Activated CD4-positive, alpha-beta T cell treated with anti-CD3 and anti-CD28 coated beads, Interleukin-2, amount 10 ng/mL, durations not matched to agents 24 days and 14 days (primary cell): ENCODE measurements at regions not wholly inside any gene's neighbourhood (a gene's known extent, or its start where the extent isn't known, plus 50 kb on each side); places are given as distances from the start of the nearest gene placed in this dataset.
"Not testable (repeated sequence)": the region's sequence is repeated elsewhere in the genome, so short reads cannot be mapped to it uniquely, and the experiment has no call there.

ENCODE experiments used
- DNase-seq: peaks from one replicate; pipeline ENCODE4 v3.0.0; 2022
- H3K27ac Mint-ChIP-seq: one replicate; pipeline ENCODE4 v1.8.0; 2022; ENCODE audit warnings: mild to moderate bottlenecking, mixed read lengths
- H3K27me3 Mint-ChIP-seq: one replicate; pipeline ENCODE4 v1.8.0; 2022; ENCODE audit warnings: mixed read lengths
- H3K36me3 Mint-ChIP-seq: one replicate; pipeline ENCODE4 v1.8.0; 2022; ENCODE audit warnings: low read depth, mild to moderate bottlenecking, mixed read lengths
- H3K4me1 Mint-ChIP-seq: one replicate; pipeline ENCODE4 v1.8.0; 2021; ENCODE audit warnings: mixed read lengths
- H3K4me3 Mint-ChIP-seq: one replicate; pipeline ENCODE4 v1.8.0; 2022; ENCODE audit warnings: mild to moderate bottlenecking, moderate library complexity, mixed read lengths
- H3K9me3 Mint-ChIP-seq: one replicate; pipeline ENCODE4 v1.8.0; 2021; ENCODE audit warnings: mixed read lengths
- intact Hi-C: fragments of 100-400 bp; cut with micrococcal nuclease; formaldehyde crosslinking; loops from one replicate; pipeline ENCODE4 v1.15.1; 2023

DNA sequence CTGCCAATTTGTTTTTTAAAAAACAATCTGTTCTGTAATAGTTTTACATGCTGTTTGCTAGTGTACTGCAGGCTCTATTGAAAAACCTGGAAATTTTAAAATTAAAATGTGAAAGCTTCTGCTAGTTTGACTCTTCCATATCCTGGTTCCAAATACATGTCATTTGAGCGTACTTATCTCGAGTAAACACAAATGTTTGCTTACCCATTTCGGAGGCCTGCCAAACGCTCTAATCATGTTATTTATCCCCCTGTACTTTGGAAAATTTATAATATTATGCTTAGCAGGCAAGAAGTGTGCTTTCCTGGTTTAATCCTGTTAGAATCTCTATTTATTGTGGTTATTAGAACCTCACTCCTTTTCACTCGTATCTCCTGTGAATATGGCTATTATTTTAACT is 476.8 kb upstream of the CYLC2 start:
- Mint-ChIP-seq H3K4me1 (no peaks in the 10 kb centered on the region), H3K27ac (no peak overlapping the region), H3K27me3 (no peaks in the 10 kb centered on the region), H3K9me3 (no peaks in the 10 kb centered on the region), H3K36me3 (no peaks in the 10 kb centered on the region), H3K4me3 (no peak overlapping the region)
- no peak for DNase-seq
- intact Hi-C loops, result no loop called here

DNA sequence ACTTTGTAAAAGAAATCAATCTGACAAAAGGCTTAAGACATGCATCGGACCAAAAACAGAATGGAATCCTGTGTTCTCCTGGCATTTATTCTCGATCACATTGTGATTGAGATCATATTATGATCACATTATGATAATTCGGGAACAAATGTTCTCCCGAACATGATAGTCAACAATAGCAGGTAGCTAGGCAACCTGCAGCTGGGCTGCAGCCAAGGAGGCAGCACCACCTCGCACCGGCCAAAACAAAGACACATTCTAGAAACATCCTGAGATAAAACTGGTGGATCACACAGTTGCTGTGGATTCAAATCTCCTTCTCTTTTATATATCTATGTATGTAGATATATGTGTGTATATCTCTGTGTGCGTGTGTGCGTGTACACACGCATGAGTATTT is 480.6 kb upstream of the CYLC2 start:
- Mint-ChIP-seq H3K9me3 (no peaks in the 10 kb centered on the region), H3K36me3 (no peaks in the 10 kb centered on the region), H3K4me3 (no peak overlapping the region), H3K27me3 (no peaks in the 10 kb centered on the region), H3K4me1 (no peaks in the 10 kb centered on the region), H3K27ac (no peak overlapping the region)
- intact Hi-C loops, result no loop called here
- DNase-seq, result no peak

DNA sequence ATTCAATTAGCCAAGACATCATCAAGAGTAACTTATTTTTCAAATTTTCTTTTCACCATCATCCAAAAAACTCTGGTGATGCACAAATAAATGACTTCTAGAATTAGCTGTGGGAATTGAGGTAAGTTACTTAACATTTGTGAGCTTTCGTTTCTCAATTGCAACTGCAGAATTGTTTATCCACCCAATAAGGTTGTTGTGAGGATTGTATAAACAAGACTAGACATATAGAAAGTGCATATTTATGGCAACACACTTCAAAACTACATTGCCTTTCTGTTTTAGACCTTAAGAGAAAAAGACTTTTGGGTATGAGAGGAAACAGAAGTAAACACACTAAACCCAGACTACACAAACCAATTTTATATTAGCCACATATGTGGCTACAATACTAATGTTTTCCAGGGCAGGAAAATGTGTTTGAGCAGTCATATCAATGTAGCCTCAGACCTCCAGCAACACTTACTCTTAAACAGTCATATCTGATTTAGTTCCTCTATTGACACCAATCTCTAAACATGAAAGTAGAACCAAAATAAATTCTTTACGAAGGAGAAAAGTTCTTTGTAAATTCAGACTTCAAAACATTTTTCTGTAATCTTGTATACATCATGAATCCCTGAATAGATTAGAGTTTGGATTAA is 488.0 kb upstream of the CYLC2 start:
- no peak overlapping the region for H3K4me3 Mint-ChIP-seq
- intact Hi-C loops, result no loop called here
- H3K36me3 Mint-ChIP-seq, result no peaks in the 10 kb centered on the region
- H3K9me3 Mint-ChIP-seq, result no peaks in the 10 kb centered on the region
- H3K4me1 Mint-ChIP-seq, result no peaks in the 10 kb centered on the region
- no peaks in the 10 kb centered on the region for H3K27me3 Mint-ChIP-seq
- no peak overlapping the region for H3K27ac Mint-ChIP-seq
- no peak for DNase-seq

DNA sequence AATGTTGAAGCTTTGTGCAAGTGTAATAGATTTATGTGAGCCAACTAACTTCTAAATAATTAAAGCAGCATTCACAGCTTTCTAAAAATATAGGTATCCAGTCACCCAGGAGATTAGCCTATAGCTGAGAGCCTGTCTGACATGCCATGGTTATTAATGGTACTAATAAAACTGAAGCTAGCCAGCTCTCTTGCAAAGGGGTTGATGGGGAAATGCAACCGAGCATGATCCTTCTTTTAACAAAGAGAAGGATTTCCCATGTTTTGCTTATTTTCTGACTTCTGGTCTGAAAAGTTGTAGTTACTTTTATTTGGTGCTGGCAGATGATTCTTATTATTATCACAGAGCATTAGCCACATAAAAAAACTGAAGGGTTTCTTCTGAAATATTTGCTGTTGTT is 488.7 kb upstream of the CYLC2 start:
- no peaks in the 10 kb centered on the region for H3K9me3 Mint-ChIP-seq
- H3K4me3 Mint-ChIP-seq, result no peak overlapping the region
- DNase-seq, result no peak
- intact Hi-C loops, result no loop called here
- H3K36me3 Mint-ChIP-seq, result no peaks in the 10 kb centered on the region
- no peak overlapping the region for H3K27ac Mint-ChIP-seq
- no peaks in the 10 kb centered on the region for H3K4me1 Mint-ChIP-seq
- no peaks in the 10 kb centered on the region for H3K27me3 Mint-ChIP-seq

DNA sequence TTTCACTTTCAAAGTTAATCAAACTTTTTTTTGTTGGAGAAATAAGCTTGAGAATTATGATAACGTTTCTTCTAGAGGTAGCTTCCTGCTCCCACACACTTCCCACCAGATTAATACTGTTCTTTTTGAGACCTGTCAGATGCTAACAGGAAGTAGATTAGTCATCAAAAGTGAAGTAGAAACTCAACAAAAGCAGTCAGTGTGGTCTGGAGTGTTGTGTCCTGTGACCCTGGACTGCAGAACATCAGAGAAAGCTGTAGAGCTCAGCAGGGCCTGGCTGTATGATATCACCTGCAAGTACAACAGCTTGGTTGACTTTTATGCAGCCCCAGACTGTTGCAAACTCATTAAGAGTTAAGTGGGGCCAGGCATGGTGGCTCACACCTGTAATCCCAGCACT is 495.7 kb upstream of the CYLC2 start:
- Mint-ChIP-seq H3K4me1 (no peaks in the 10 kb centered on the region), H3K27ac (no peak overlapping the region), H3K4me3 (no peak overlapping the region), H3K36me3 (no peaks in the 10 kb centered on the region), H3K27me3 (no peaks in the 10 kb centered on the region), H3K9me3 (no peaks in the 10 kb centered on the region)
- DNase-seq, result no peak
- intact Hi-C loops, result no loop called here

DNA sequence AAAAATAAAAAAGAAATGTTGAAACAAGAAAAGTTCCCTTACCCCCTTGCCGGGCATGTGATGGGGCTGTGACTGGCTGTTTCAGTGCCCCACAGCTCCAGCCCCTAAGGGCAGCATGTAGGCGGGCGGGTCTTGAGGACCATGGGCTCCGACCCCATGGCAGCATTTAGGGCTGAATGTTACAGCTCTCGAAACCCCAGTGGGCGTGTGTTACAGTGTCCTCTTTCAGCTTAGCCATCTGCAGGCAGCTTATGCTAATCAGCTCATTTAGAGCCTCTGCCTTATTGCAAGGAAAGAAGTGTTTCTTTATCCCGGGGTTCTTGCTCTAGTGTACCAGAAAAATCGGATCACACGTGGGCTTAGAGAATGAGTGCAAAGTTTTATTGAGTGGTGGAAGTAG is 497.4 kb upstream of the CYLC2 start:
- no peaks in the 10 kb centered on the region for H3K36me3 Mint-ChIP-seq
- intact Hi-C loops, result no loop called here
- no peak overlapping the region for H3K4me3 Mint-ChIP-seq
- no peaks in the 10 kb centered on the region for H3K27me3 Mint-ChIP-seq
- H3K27ac Mint-ChIP-seq, result no peak overlapping the region
- H3K9me3 Mint-ChIP-seq, result no peaks in the 10 kb centered on the region
- no peak for DNase-seq
- H3K4me1 Mint-ChIP-seq, result no peaks in the 10 kb centered on the region

DNA sequence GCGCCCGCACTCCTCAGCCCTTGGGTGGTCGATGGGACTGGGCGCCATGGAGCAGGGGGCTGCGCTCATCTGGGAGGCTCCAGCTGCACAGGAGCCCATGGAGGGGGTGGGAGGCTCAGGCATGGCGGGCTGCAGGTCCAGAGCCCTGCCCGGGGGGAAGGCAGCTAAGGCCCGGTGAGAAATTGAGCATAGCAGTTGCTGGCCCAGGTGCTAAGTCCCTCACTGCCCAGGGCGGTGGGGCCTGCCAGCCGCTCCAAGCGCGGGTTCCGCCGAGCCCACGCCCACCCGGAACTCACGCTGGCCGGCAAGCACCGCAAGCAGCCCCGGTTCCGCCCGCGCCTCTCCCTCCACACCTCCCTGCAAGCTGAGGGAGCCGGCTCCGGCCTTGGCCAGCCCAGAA is 508.2 kb upstream of the CYLC2 start:
- intact Hi-C loops, H3K36me3 Mint-ChIP-seq, H3K27ac Mint-ChIP-seq, H3K4me1 Mint-ChIP-seq, H3K9me3 Mint-ChIP-seq, H3K27me3 Mint-ChIP-seq, H3K4me3 Mint-ChIP-seq, DNase-seq: not testable (repeated sequence)

DNA sequence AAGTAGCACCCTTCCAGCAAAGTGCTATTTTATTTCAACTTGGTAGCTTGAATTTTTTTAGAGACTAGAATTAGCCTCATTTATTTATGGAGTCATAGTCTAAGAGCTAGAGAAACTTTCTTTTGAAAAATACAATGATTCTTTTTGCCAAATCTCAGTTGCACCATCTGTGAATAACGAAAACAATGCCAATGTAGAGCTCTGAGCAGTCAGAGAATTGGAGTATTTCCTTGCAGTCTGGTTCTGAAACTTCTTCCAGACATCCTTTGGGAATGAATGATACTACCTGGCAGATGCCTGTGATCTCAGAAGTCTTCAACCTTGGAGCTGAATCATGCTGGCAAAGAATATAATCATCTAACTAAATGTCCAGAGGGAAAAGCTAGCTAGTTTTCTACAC is 511.5 kb upstream of the CYLC2 start:
- Mint-ChIP-seq H3K9me3 (no peaks in the 10 kb centered on the region), H3K4me3 (no peak overlapping the region), H3K4me1 (no peaks in the 10 kb centered on the region), H3K36me3 (no peaks in the 10 kb centered on the region), H3K27ac (no peak overlapping the region), H3K27me3 (no peaks in the 10 kb centered on the region)
- no peak for DNase-seq
- intact Hi-C loops, result no loop called here

DNA sequence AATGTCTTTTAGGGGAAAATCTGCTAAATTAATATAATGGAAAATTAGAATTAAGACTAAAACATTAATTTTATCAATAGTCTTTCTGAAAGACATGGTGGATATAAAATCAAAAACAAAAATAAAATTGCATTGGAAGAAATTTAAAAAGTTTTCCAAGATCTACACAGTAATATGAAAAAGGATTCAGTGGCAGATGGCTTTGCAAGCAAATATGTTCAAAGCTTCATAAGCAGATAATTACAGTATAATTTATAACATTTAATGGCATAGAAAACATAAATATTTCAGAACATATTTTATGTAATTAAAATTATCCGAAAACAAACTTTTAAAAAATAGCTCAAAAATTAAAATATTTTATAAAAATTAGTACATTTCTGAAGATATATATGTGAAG is 512.4 kb upstream of the CYLC2 start:
- no peak for DNase-seq
- intact Hi-C loops, result no loop called here
- no peak overlapping the region for H3K27ac Mint-ChIP-seq
- H3K36me3 Mint-ChIP-seq, result no peaks in the 10 kb centered on the region
- no peaks in the 10 kb centered on the region for H3K27me3 Mint-ChIP-seq
- no peaks in the 10 kb centered on the region for H3K9me3 Mint-ChIP-seq
- H3K4me3 Mint-ChIP-seq, result no peak overlapping the region
- no peaks in the 10 kb centered on the region for H3K4me1 Mint-ChIP-seq

DNA sequence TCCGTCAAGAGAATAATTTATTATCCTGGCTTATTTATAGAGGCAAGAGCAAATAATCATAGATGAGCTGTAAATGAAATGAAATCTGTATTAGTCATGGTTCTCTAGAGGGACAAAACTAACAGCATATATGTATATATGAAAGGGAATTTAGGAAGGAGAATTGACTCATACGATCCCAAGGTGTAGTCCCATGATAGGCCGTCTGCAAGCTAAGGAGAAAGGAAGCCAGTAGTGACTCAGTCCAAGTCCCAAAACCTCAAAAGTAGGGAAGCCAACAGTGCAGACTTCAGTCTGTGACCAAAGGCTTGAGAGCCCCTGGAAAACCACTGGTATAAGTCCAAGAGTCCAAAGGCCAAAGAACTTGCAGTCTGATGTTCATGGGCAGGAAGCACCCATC is 515.9 kb upstream of the CYLC2 start:
- Mint-ChIP-seq H3K27ac (no peak overlapping the region), H3K27me3 (no peaks in the 10 kb centered on the region), H3K4me1 (no peaks in the 10 kb centered on the region), H3K4me3 (no peak overlapping the region), H3K9me3 (no peaks in the 10 kb centered on the region), H3K36me3 (no peaks in the 10 kb centered on the region)
- intact Hi-C loops, result no loop called here
- DNase-seq, result no peak

DNA sequence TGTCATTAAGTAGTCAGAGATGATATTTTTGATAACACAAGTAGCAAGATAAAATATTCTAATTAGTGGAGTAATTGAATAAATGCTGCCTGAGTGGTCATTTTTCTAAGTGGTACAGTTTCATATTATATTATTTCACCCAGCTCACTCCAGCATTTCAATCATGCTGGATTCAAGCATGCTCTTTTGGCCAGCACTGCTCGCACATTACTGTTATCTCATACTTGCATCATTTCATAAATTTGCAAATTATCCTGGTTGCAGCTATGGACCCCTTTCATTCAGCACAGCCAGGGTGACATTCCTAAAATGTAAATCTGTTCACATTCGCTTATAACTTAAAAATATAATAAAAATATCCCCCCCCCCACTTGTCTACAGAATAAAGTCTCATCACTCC is 520.8 kb upstream of the CYLC2 start:
- DNase-seq, result no peak
- H3K27me3 Mint-ChIP-seq, result no peaks in the 10 kb centered on the region
- H3K4me1 Mint-ChIP-seq, result no peaks in the 10 kb centered on the region
- no peaks in the 10 kb centered on the region for H3K9me3 Mint-ChIP-seq
- H3K4me3 Mint-ChIP-seq, result no peak overlapping the region
- no peak overlapping the region for H3K27ac Mint-ChIP-seq
- no peaks in the 10 kb centered on the region for H3K36me3 Mint-ChIP-seq
- intact Hi-C loops, result no loop called here

DNA sequence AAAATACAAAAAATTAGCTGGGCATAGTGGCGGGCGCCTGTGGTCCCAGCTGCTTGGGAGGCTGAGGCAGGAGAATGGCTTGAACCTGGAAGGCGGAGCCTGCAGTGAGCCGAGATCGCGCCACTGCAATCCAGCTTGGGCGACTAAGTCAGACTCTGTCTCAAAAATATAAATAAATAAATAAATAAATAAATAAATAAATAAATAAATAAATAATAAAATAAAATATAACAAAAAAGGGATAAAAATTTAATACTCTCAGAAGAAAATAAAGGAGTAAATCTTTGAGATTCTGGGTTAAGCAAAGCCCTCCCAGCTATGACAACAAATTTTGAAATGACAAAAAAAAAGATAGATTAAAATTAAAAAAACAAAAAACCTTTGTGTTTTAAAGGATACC is 525.7 kb upstream of the CYLC2 start:
- H3K9me3 Mint-ChIP-seq, H3K4me3 Mint-ChIP-seq, H3K27ac Mint-ChIP-seq, intact Hi-C loops, H3K36me3 Mint-ChIP-seq, H3K27me3 Mint-ChIP-seq, H3K4me1 Mint-ChIP-seq, DNase-seq: not testable (repeated sequence)

DNA sequence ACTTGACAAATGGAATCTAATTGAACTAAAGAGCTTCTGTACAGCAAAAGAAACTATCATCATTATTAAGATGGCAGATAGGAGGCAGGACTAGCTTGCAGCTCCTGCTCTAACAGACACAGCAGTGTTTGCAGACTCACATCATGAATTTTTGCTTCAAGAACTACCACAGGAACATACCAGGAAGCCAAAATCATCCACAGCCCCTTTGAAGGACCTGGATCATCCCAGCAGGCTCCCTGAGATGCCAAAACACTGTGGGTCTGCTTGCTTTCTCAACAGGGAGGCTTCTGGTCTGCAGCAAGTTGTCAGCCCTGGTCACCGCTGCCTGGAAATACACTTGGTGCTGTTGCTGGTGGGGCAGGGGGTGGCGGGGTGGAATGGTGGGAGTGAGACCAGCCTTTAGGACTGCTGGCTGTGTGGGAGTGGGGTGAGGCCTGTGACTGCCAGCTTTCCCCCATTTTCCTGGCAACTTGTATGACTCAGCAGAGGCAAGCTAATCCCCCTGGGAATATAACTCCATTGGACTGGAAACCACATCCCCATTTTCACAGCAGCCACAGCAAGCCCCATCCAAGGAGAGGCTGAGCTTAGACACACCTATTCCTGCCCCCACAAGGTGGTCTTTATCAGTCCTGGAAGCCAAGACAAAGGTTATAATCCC is 533.8 kb upstream of the CYLC2 start:
- Mint-ChIP-seq H3K36me3 (no peaks in the 10 kb centered on the region), H3K4me1 (no peaks in the 10 kb centered on the region), H3K4me3 (no peak overlapping the region), H3K27me3 (no peaks in the 10 kb centered on the region), H3K27ac (no peak overlapping the region), H3K9me3 (peaks cover 9% of the 10 kb centered on the region)
- intact Hi-C loops, result no loop called here
- DNase-seq, result no peak

DNA sequence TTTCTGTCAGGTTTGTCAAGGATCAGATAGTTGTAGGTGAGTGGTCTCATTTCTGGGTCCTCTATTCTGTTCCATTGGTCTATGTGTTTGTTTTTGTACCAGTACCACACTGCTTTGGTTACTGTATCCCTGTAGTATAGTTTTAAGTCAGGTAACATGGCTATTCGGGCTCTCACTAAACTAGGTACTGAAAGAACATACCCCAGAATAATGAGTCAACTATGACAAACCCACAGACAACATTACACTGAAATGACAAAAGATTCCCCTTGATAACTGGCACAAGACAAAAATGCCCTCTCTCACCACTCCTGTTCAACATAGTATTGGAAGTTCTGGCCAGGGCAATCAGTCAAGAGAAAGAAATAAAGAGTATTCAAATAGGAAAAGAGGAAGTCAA is 535.3 kb upstream of the CYLC2 start:
- H3K4me3 Mint-ChIP-seq, result no peak overlapping the region
- H3K27me3 Mint-ChIP-seq, result no peaks in the 10 kb centered on the region
- intact Hi-C loops, result no loop called here
- H3K27ac Mint-ChIP-seq, result no peak overlapping the region
- peaks cover 9% of the 10 kb centered on the region for H3K9me3 Mint-ChIP-seq
- H3K4me1 Mint-ChIP-seq, result no peaks in the 10 kb centered on the region
- DNase-seq, result no peak
- no peaks in the 10 kb centered on the region for H3K36me3 Mint-ChIP-seq

DNA sequence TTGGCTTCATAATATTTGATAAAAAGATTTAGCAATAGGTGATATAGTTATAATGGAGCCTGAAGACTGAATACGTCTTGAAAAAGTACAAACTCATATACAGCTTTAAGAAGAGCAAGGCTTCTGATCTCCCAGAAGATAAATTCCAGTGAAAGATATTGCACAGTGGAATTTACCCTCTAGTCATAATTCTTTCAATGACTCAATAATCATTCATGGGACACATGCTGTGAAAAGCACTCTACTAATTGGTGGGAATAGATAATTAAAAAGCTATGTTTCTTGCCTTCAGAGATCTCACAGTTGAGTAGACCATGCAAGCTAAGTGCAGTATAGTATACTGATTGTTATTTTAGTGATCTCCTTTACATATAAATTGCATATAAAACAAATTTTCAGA is 538.6 kb upstream of the CYLC2 start:
- Mint-ChIP-seq H3K36me3 (no peaks in the 10 kb centered on the region), H3K27me3 (no peaks in the 10 kb centered on the region), H3K4me1 (no peaks in the 10 kb centered on the region), H3K9me3 (peaks cover 6% of the 10 kb centered on the region), H3K4me3 (no peak overlapping the region), H3K27ac (no peak overlapping the region)
- DNase-seq, result no peak
- intact Hi-C loops, result no loop called here
